Natural killer cell (primary cell): ENCODE measurements at regions not wholly inside any gene's neighbourhood (a gene's known extent, or its start where the extent isn't known, plus 50 kb on each side); places are given as distances from the start of the nearest gene placed in this dataset.

ENCODE experiments used
- ATAC-seq, 3 donors: fragments of 150-1000 bp in 2 of 3; fragments of 200-7000 bp in 1 of 3; cut with Tn5 transposase; 1 replicate in 1 of 3; 2 replicates in 2 of 3; pipeline ENCODE4 v1.10.0; 2021; ENCODE audit warnings: mild to moderate bottlenecking in 2 of 3, moderate library complexity in 2 of 3
- DNase-seq, 2 donors: peaks; one replicate each; pipeline versions ENCODE4 v3.0.0 to v3.0.0-alpha.2; 2013 to 2021; ENCODE audit warnings: mixed read lengths in 1 of 2
- H3K27ac ChIP-seq: one replicate; pipeline ENCODE4 v1.5.1; 2013; ENCODE audit warnings: mild to moderate bottlenecking, low read length
- H3K27me3 ChIP-seq: one replicate; pipeline ENCODE4 v1.6.1; 2013; ENCODE audit warnings: low read length; ENCODE audit not compliant: control insufficient read depth, insufficient read depth
- H3K36me3 ChIP-seq: one replicate; pipeline ENCODE4 v1.6.1; 2013; ENCODE audit warnings: low read length; ENCODE audit not compliant: control insufficient read depth, insufficient read depth
- H3K4me1 ChIP-seq: one replicate; pipeline ENCODE4 v1.6.1; 2013; ENCODE audit warnings: low read length; ENCODE audit not compliant: control insufficient read depth, insufficient read depth
- H3K4me3 ChIP-seq: one replicate; pipeline ENCODE4 v1.5.1; 2013; ENCODE audit warnings: low read length
- H3K9me3 ChIP-seq: one replicate; pipeline ENCODE4 v1.6.1; 2013; ENCODE audit warnings: low read length; ENCODE audit not compliant: control insufficient read depth, insufficient read depth
- H3K27ac Mint-ChIP-seq, 2 donors: one replicate each; pipeline ENCODE4 v1.8.0; 2022; ENCODE audit warnings: mild to moderate bottlenecking in 2 of 2, mixed read lengths in 2 of 2, moderate library complexity in 1 of 2
- H3K27me3 Mint-ChIP-seq, 2 donors: one replicate each; pipeline ENCODE4 v1.8.0; 2022; ENCODE audit warnings: low read depth in 2 of 2, mixed read lengths in 2 of 2
- H3K36me3 Mint-ChIP-seq: one replicate; pipeline ENCODE4 v1.8.0; 2022; ENCODE audit warnings: mixed read lengths
- H3K4me1 Mint-ChIP-seq, 2 donors: one replicate each; pipeline ENCODE4 v1.8.0; 2022; ENCODE audit warnings: mixed read lengths in 2 of 2
- H3K4me3 Mint-ChIP-seq: one replicate; pipeline ENCODE4 v1.8.0; 2022; ENCODE audit warnings: mild to moderate bottlenecking, moderate library complexity, mixed read lengths
- H3K9me3 Mint-ChIP-seq, 2 donors: one replicate each; pipeline ENCODE4 v1.8.0; 2022; ENCODE audit warnings: mixed read lengths in 2 of 2
- CTCF ChIP-seq: fragments of 200-600 bp; IDR thresholded peaks from one replicate; pipeline ENCODE4 v1.8.0; 2022; ENCODE audit warnings: antibody characterized with exemption
- WGBS: methylation state at CpG from one replicate; pipeline ENCODE4 v1.1.7; 2013; ENCODE audit warnings: missing lambda C conversion rate; ENCODE audit not compliant: insufficient coverage; 5-methylcytosine and 5-hydroxymethylcytosine counted together
- intact Hi-C: fragments of 100-400 bp; cut with micrococcal nuclease; formaldehyde crosslinking; loops from one replicate; pipeline ENCODE4 v1.14.2; 2022

- H3K27ac ChIP-seq: no peak overlapping the region
- no peaks in the 10 kb centered on the region for H3K36me3 ChIP-seq
- H3K27me3 ChIP-seq: no peaks in the 10 kb centered on the region
- ATAC-seq (no peak), DNase-seq (no peak)
- H3K4me3 ChIP-seq: no peak overlapping the region
- Mint-ChIP-seq H3K9me3 (peaks cover 3 to 7% of the 10 kb centered on the region in 2 donors), H3K36me3 (no peaks in the 10 kb centered on the region), H3K27ac (no peak overlapping the region), H3K27me3 (no peaks in the 10 kb centered on the region), H3K4me3 (no peak overlapping the region), H3K4me1 (no peaks in the 10 kb centered on the region)
- WGBS: 86% methylated on average over 2 of the region's 3 CpGs
- no peak for TF ChIP-seq CTCF
- no peaks in the 10 kb centered on the region for H3K9me3 ChIP-seq
- intact Hi-C loops: no loop called here
- H3K4me1 ChIP-seq: no peaks in the 10 kb centered on the region
These were observed 269.0 kb upstream of the G2E3 start for GRCh38 chr14:30290001-30290400.

- Mint-ChIP-seq H3K27ac (no peak overlapping the region), H3K4me3 (no peak overlapping the region), H3K36me3 (no peaks in the 10 kb centered on the region), H3K27me3 (no peaks in the 10 kb centered on the region), H3K4me1 (no peaks in the 10 kb centered on the region), H3K9me3 (peaks cover 3 to 4% of the 10 kb centered on the region in 2 donors)
- WGBS: 88% methylated on average over 1 of the region's 2 CpGs
- no peaks in the 10 kb centered on the region for H3K27me3 ChIP-seq
- H3K9me3 ChIP-seq: no peaks in the 10 kb centered on the region
- no peak overlapping the region for H3K4me3 ChIP-seq
- no peaks in the 10 kb centered on the region for H3K36me3 ChIP-seq
- no peak for TF ChIP-seq CTCF
- H3K4me1 ChIP-seq: no peaks in the 10 kb centered on the region
- intact Hi-C loops: no loop called here
- no peak for ATAC-seq
- DNase-seq: no peak
- H3K27ac ChIP-seq: no peak overlapping the region
These were observed 267.7 kb upstream of the G2E3 start for GRCh38 chr14:30291216-30291615.

GRCh38 chr14:30292541-30292940 lies 266.4 kb upstream of the G2E3 start:
- no peaks in the 10 kb centered on the region for H3K27me3 ChIP-seq
- H3K9me3 Mint-ChIP-seq: peaks cover 3 to 6% of the 10 kb centered on the region in 2 donors
- H3K36me3 ChIP-seq: no peaks in the 10 kb centered on the region
- no peak overlapping the region for H3K4me3 ChIP-seq
- intact Hi-C loops: no loop called here
- no peak for TF ChIP-seq CTCF
- H3K27ac Mint-ChIP-seq: no peak overlapping the region
- DNase-seq (no peak), ATAC-seq (no peak)
- H3K36me3 Mint-ChIP-seq: no peaks in the 10 kb centered on the region
- H3K27ac ChIP-seq: no peak overlapping the region
- H3K9me3 ChIP-seq: no peaks in the 10 kb centered on the region
- no peaks in the 10 kb centered on the region for H3K4me1 Mint-ChIP-seq
- H3K27me3 Mint-ChIP-seq: no peaks in the 10 kb centered on the region
- 71% methylated on average over 3 of the region's 3 CpGs for WGBS
- no peak overlapping the region for H3K4me3 Mint-ChIP-seq
- H3K4me1 ChIP-seq: no peaks in the 10 kb centered on the region

GRCh38 chr14:30295980-30296379 lies 263.0 kb upstream of the G2E3 start:
- peaks cover 3 to 9% of the 10 kb centered on the region in 2 donors for H3K9me3 Mint-ChIP-seq
- intact Hi-C loops: no loop called here
- DNase-seq: no peak
- no peaks in the 10 kb centered on the region for H3K4me1 Mint-ChIP-seq
- no peak overlapping the region for H3K4me3 Mint-ChIP-seq
- no peaks in the 10 kb centered on the region for H3K27me3 Mint-ChIP-seq
- H3K27me3 ChIP-seq: no peaks in the 10 kb centered on the region
- H3K9me3 ChIP-seq: no peaks in the 10 kb centered on the region
- no peak for TF ChIP-seq CTCF
- no peak overlapping the region for H3K4me3 ChIP-seq
- ATAC-seq: no peak
- no peaks in the 10 kb centered on the region for H3K36me3 ChIP-seq
- H3K27ac Mint-ChIP-seq: no peak overlapping the region
- no peaks in the 10 kb centered on the region for H3K36me3 Mint-ChIP-seq
- H3K27ac ChIP-seq: no peak overlapping the region
- H3K4me1 ChIP-seq: no peaks in the 10 kb centered on the region
